H1 (cell line): ENCODE measurements at regions not wholly inside any gene's neighbourhood (a gene's known extent, or its start where the extent isn't known, plus 50 kb on each side); places are given as distances from the start of the nearest gene placed in this dataset.

Experiments
- CEBPB ChIP-seq: IDR thresholded peaks from 2 replicates; pipeline ENCODE4 v1.6.1; 2012; ENCODE audit warnings: low read depth, low read length
- CHD1 ChIP-seq: IDR thresholded peaks from 2 replicates; pipeline ENCODE4 v1.6.1; 2012; ENCODE audit warnings: low read depth, low read length, improper control_type of control experiment
- EZH2 ChIP-seq: fragments of 200-600 bp; sonication (generic); IDR thresholded peaks from 2 replicates; pipeline ENCODE4 v1.7.1; 2012; ENCODE audit warnings: low read depth, mild to moderate bottlenecking, moderate library complexity, low read length, inconsistent platforms; ENCODE audit not compliant: severe bottlenecking
- HDAC6 ChIP-seq: IDR thresholded peaks from one replicate; pipeline ENCODE4 v1.7.1; 2012; ENCODE audit warnings: low read depth, mild to moderate bottlenecking, inconsistent platforms, low read length, moderate library complexity
- KDM1A ChIP-seq: fragments of 200-600, 300-600 bp; sonication (generic); IDR thresholded peaks from 2 replicates; pipeline ENCODE4 v1.7.1; 2016; ENCODE audit warnings: mild to moderate bottlenecking, low read length, borderline replicate concordance
- RAD21 ChIP-seq, 2 experiments: IDR thresholded peaks in 1 of 2; conservative IDR thresholded peaks in 1 of 2; 2 replicates each; pipeline ENCODE4 v1.6.1; 2011; ENCODE audit warnings: low read depth in 2 of 2, low read length in 2 of 2, improper control_type of control experiment in 1 of 2, inconsistent platforms in 1 of 2, mild to moderate bottlenecking in 1 of 2, moderate library complexity in 1 of 2
- SAP30 ChIP-seq: fragments of 300-600 bp; sonication (generic); IDR thresholded peaks from 2 replicates; pipeline ENCODE4 v1.7.1; 2012; ENCODE audit warnings: low read length, moderate library complexity, mild to moderate bottlenecking, inconsistent platforms; ENCODE audit not compliant: insufficient read depth, insufficient replicate concordance
- TF ChIP-seq, protein P1 (sequence below): fragments of 300-600 bp; sonication (generic); IDR thresholded peaks from 2 replicates; pipeline ENCODE4 v1.7.1; 2012; ENCODE audit warnings: low read length, moderate library complexity, mild to moderate bottlenecking, inconsistent platforms; ENCODE audit not compliant: insufficient replicate concordance
- TF ChIP-seq, protein P2 (sequence below): IDR thresholded peaks from 2 replicates; pipeline ENCODE4 v1.6.1; 2012; ENCODE audit warnings: inconsistent platforms

DNA sequence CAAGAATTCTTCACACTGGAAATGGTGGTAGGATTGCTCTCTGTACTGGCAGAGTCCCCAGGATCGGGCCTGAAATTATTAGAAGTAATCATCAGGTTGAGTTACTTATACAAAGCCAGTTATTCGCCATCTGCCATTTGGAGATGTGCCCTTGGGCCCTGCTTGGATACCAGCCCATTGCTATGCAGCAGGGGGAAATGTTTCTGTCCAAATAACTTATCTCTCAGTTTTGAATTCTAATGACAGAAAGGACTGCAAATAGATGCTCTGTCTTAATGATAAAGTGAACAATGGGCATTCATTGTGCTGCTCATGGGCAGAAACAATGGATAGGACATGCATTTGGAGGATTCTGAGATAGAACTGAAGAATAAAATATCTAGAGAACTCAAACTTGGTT is 139.1 kb upstream of the PELI2 start (continued):
- TF ChIP-seq, protein P1, sequence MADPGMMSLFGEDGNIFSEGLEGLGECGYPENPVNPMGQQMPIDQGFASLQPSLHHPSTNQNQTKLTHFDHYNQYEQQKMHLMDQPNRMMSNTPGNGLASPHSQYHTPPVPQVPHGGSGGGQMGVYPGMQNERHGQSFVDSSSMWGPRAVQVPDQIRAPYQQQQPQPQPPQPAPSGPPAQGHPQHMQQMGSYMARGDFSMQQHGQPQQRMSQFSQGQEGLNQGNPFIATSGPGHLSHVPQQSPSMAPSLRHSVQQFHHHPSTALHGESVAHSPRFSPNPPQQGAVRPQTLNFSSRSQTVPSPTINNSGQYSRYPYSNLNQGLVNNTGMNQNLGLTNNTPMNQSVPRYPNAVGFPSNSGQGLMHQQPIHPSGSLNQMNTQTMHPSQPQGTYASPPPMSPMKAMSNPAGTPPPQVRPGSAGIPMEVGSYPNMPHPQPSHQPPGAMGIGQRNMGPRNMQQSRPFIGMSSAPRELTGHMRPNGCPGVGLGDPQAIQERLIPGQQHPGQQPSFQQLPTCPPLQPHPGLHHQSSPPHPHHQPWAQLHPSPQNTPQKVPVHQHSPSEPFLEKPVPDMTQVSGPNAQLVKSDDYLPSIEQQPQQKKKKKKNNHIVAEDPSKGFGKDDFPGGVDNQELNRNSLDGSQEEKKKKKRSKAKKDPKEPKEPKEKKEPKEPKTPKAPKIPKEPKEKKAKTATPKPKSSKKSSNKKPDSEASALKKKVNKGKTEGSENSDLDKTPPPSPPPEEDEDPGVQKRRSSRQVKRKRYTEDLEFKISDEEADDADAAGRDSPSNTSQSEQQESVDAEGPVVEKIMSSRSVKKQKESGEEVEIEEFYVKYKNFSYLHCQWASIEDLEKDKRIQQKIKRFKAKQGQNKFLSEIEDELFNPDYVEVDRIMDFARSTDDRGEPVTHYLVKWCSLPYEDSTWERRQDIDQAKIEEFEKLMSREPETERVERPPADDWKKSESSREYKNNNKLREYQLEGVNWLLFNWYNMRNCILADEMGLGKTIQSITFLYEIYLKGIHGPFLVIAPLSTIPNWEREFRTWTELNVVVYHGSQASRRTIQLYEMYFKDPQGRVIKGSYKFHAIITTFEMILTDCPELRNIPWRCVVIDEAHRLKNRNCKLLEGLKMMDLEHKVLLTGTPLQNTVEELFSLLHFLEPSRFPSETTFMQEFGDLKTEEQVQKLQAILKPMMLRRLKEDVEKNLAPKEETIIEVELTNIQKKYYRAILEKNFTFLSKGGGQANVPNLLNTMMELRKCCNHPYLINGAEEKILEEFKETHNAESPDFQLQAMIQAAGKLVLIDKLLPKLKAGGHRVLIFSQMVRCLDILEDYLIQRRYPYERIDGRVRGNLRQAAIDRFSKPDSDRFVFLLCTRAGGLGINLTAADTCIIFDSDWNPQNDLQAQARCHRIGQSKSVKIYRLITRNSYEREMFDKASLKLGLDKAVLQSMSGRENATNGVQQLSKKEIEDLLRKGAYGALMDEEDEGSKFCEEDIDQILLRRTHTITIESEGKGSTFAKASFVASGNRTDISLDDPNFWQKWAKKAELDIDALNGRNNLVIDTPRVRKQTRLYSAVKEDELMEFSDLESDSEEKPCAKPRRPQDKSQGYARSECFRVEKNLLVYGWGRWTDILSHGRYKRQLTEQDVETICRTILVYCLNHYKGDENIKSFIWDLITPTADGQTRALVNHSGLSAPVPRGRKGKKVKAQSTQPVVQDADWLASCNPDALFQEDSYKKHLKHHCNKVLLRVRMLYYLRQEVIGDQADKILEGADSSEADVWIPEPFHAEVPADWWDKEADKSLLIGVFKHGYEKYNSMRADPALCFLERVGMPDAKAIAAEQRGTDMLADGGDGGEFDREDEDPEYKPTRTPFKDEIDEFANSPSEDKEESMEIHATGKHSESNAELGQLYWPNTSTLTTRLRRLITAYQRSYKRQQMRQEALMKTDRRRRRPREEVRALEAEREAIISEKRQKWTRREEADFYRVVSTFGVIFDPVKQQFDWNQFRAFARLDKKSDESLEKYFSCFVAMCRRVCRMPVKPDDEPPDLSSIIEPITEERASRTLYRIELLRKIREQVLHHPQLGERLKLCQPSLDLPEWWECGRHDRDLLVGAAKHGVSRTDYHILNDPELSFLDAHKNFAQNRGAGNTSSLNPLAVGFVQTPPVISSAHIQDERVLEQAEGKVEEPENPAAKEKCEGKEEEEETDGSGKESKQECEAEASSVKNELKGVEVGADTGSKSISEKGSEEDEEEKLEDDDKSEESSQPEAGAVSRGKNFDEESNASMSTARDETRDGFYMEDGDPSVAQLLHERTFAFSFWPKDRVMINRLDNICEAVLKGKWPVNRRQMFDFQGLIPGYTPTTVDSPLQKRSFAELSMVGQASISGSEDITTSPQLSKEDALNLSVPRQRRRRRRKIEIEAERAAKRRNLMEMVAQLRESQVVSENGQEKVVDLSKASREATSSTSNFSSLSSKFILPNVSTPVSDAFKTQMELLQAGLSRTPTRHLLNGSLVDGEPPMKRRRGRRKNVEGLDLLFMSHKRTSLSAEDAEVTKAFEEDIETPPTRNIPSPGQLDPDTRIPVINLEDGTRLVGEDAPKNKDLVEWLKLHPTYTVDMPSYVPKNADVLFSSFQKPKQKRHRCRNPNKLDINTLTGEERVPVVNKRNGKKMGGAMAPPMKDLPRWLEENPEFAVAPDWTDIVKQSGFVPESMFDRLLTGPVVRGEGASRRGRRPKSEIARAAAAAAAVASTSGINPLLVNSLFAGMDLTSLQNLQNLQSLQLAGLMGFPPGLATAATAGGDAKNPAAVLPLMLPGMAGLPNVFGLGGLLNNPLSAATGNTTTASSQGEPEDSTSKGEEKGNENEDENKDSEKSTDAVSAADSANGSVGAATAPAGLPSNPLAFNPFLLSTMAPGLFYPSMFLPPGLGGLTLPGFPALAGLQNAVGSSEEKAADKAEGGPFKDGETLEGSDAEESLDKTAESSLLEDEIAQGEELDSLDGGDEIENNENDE, result no peak
- TF ChIP-seq RAD21 (IDR thresholded peaks at IDR 0.05 in 1 of 2, conservative IDR thresholded peaks at IDR 0.05 in 1 of 2; ENCODE audit: low read depth in 2 of 2, low read length in 2 of 2) (no peak), CEBPB (no peak), HDAC6 (no peak), CHD1 (no peak), KDM1A (no peak), EZH2 (no peak), SAP30 (no peak)
- TF ChIP-seq, protein P2, sequence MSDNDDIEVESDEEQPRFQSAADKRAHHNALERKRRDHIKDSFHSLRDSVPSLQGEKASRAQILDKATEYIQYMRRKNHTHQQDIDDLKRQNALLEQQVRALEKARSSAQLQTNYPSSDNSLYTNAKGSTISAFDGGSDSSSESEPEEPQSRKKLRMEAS, result no peak
